DOHH2 (cell line): ENCODE measurements at regions not wholly inside any gene's neighbourhood (a gene's known extent, or its start where the extent isn't known, plus 50 kb on each side); places are given as distances from the start of the nearest gene placed in this dataset.

Experiments used
- CTCF ChIP-seq: fragments of 200-600 bp; sonication (generic); IDR thresholded peaks from one replicate; pipeline ENCODE4 v1.5.1; 2014; ENCODE audit warnings: antibody characterized with exemption, mild to moderate bottlenecking, low read depth, low read length; ENCODE audit not compliant: poor library complexity, severe bottlenecking
- EZH2phosphoT487 ChIP-seq: fragments of 200-600 bp; sonication (generic); IDR thresholded peaks from 2 replicates; pipeline ENCODE4 v1.6.1; 2017; ENCODE audit warnings: borderline replicate concordance, mild to moderate bottlenecking, antibody characterized with exemption, low read length, moderate library complexity, mixed read lengths

GRCh38 chr2:58938988-58939387, 697.9 kb upstream of the FANCL start:
- TF ChIP-seq CTCF: no peak
- no peak for TF ChIP-seq EZH2phosphoT487
